Stimulated activated CD8-positive, alpha-beta memory T cell treated with anti-CD3 and anti-CD28 coated beads, Interleukin-15, amount 100 ng/mL, for 48 hours (primary cell): ENCODE measurements at regions not wholly inside any gene's neighbourhood (a gene's known extent, or its start where the extent isn't known, plus 50 kb on each side); places are given as distances from the start of the nearest gene placed in this dataset.
"Not testable (repeated sequence)": the region's sequence is repeated elsewhere in the genome, so short reads cannot be mapped to it uniquely, and the experiment has no call there.

Experiments used
- DNase-seq, 2 donors: peaks; one replicate each; pipeline ENCODE4 v3.0.0-alpha.2; 2020; ENCODE audit warnings: low read depth in 2 of 2

DNA sequence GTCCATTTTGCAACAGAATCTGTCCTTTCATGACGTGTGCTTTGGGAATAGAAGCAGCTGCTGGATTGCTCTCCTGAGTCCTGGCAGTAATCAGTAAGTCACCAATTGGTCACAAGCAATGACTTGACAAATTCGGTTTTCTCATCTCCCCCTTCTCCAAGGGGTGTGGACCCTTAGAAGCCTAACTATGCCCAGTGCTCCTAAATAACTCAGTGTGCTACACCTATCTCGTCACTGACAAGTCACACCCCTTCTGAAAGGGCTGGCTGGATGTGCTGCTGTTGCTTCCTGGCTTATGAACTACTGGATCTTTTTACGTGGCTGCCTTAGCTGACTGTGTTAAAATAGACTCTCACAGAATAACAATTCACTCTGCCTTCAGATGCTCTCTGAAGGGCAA is 1351.5 kb downstream of the ZPLD1 start:
- DNase-seq: no peak

- no peak for DNase-seq
These were observed 1352.5 kb downstream of the ZPLD1 start for GRCh38 chr3:103787164-103787871.

- DNase-seq: no peak
These were observed 1353.1 kb downstream of the ZPLD1 start for GRCh38 chr3:103787879-103788278.

GRCh38 chr3:103791786-103792515 is 1357.1 kb downstream of the ZPLD1 start:
- DNase-seq: no peak

DNA sequence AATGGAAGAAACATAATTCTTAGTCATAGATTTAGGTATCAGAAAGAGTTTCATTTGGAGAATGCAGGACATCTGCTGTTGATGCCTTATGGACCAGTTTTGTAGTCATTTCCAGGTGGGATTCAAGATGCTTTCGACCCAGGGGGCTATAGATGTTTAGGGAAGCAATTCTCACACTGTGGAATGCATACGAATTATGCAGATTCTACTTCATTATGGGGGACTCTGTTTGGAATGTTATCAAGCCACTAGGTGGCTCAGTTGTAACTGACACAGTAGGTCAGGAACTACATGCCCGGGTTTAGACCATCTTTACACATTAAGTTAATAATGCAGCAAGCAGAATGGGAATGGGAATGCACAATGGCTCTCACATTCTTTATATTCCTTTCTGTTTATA is 1359.8 kb downstream of the ZPLD1 start:
- no peak for DNase-seq

DNA sequence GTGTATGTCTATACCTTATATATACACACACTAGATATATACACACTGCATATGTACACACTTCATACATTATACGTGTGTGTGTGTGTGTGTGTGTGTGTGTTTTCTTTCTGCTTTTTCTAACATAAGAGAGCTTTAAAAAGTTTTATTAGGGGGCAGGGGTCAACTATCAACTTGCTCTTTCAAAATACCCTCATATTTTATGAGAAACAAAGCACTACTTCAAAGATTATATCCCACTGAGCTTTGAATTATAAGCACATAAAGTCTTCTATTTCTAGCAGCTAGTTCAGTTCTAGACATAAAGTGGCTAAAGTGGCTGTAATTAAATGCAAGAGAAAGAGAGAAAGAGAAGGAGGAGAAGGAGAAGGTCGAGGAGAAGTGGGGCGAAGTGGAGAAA is 1361.3 kb downstream of the ZPLD1 start:
- DNase-seq: no peak

- DNase-seq: no peak
These were observed 1369.0 kb downstream of the ZPLD1 start for GRCh38 chr3:103803787-103804186.

- no peak for DNase-seq
These were observed 1375.4 kb downstream of the ZPLD1 start for GRCh38 chr3:103810167-103810566.

DNA sequence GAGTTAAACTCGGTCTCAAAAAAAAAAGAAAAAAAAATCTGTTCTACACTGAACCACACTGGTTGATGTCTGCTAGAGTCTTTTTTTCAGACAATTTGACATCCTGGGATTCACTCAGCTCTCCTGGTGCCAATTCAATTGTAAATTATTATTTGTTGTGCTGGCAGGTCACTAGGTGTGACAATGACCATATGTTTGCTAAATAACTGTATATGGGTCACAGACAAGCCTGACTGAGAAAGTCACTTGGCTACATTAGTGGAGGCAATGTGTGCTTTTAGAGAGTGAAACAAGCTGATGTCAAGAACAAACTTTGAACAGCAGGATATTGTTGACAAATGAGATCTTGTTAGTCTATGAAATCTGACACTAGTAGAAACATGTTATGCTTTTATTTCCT is 1379.1 kb downstream of the ZPLD1 start:
- DNase-seq: no peak

DNA sequence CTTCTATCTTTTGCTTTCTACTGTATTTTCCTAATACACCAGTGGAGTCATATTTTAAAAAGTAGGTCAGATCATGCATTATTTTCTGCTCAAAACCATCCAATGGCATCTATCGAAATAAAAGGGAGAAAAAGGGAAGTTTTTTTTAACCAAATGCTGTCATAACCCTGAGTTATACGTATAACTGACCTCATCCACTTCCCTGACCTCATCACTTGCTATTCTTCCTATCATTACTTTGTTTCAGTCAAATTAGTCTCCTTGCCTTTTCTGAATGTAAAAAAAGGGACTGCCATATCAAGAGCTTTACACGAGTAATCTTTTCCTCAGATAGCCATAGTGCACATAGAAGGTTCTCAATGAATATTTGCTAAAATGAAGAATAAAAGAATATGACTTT is 1383.6 kb downstream of the ZPLD1 start:
- no peak for DNase-seq

GRCh38 chr3:103818800-103819199 is 1384.0 kb downstream of the ZPLD1 start:
- DNase-seq: no peak

- no peak for DNase-seq
These were observed 1390.8 kb downstream of the ZPLD1 start for GRCh38 chr3:103825586-103825985.

- DNase-seq: no peak
These were observed 1395.0 kb downstream of the ZPLD1 start for GRCh38 chr3:103829723-103830326.

DNA sequence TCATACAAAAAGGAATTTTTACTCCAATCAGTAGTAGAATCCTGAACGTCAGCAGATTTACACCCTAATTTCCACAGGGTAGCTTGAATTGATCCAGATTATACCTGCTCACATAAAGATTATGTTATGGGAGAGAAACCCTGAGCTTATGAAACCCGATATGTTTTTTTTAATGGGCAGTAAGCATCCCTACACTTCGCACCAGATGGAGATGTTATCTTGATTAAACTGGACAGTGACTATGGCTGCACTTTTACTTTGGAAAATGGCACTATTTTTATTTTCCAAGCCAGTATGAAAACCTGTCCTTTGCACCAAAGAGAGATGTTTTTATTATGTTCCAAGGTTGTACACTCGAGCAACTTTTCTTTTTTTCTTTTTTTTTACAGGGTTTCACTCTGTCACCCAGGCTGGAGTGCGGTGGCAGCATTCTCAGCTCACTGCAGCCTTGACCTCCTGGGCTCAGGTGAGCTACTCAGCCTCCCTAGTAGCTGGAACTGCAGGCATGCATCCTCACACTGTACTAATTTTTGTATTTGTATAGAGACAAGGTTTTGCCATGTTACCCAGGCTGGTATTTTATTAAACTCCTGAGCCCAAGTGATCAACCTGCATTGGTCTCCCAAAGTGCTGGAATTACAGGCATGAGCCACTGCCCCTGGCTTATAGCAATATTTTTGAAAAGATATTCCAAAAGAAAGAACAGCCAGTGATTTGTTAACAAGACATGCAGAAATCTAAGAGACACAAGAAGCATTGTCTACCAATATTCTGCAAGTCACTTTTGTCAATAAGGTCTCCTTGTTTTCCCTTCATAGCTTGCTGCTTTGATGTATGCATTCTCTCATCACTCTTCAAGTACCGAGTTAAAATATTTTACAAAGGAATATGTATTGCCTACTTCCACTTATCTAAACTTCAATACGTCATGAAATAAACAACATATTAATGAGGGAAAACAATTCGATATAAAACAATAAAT is 1412.6 kb downstream of the ZPLD1 start:
- DNase-seq: no peak

- DNase-seq: no peak
These were observed 1417.0 kb downstream of the ZPLD1 start for GRCh38 chr3:103851793-103852192.

GRCh38 chr3:103862415-103862814 is 1427.6 kb downstream of the ZPLD1 start:
- DNase-seq: no peak

DNA sequence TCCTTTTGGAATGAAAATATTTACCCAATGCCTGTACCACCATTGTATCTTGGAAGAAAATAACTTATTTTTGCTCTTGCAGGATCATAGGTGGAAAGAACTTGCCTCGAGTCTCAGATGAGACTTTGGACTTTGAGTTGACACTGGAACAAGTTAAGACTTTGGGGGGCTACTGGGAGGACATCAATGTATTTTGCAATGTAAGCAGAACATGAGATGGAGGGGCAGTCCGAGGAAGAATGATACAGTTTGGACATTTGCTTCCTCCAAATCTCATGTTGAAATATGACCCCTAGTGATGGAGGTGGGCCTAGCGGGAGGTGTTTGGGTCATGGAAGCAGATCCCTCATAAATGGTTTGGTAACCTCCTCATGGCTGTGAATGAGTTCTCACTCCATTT is 1428.6 kb downstream of the ZPLD1 start:
- no peak for DNase-seq

- DNase-seq: no peak
These were observed 1431.3 kb downstream of the ZPLD1 start for GRCh38 chr3:103866113-103866512.

GRCh38 chr3:103873021-103873420 is 1438.2 kb downstream of the ZPLD1 start:
- DNase-seq: no peak

GRCh38 chr3:103873897-103874545 is 1439.2 kb downstream of the ZPLD1 start:
- no peak for DNase-seq

DNA sequence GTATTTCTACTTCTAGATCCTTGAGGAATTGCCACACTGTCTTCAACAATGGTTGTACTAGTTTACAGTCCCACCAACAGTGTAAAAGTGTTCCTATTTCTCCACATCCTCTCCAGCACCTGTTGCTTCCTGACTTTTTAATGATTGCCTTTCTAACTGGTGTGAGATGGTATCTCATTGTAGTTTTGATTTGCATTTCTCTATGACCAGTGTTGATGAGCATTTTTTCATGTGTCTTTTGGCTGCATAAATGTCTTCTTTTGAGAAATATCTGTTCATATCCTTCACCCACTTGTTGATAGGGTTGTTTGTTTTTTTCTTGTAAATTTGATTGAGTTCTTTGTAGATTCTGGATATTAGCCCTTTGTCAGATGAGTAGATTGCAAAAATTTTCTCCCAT is 1447.0 kb downstream of the ZPLD1 start:
- not testable (repeated sequence) for DNase-seq
